ENCODE measurements at regions not wholly inside any gene's neighbourhood (a gene's known extent, or its start where the extent isn't known, plus 50 kb on each side); places are given as distances from the start of the nearest gene placed in this dataset.
"Not testable (repeated sequence)": the region's sequence is repeated elsewhere in the genome, so short reads cannot be mapped to it uniquely, and the experiment has no call there.

DNA sequence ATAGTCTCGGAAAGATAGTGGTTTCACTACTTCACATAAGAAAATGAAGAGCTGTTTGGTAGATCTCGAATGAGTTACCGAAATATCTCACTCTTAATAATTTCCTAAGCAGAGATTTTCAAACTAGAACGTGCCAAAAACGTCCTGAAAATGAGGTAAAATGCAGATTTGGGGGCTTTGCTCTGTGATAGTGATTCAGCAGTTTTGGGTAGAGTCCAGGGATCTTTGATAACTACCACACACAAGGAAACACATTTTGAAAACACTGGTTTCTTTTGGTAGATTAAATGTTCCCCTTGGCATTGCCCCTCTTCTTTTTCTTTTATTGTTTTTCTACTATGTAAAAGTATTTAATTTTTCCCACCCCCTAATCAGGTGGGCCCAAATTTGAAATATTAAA lies 125.9 kb downstream of the EBLN2 start:
- no peak overlapping the region for H2AFZ ChIP-seq (ENCODE audit: low read length)
- H3K9me2 ChIP-seq (ENCODE audit: low read depth, low read length): no peaks in the 10 kb centered on the region
- no peaks in the 10 kb centered on the region for H3F3A ChIP-seq (ENCODE audit: insufficient read depth, low read length)
- H3K9ac ChIP-seq (ENCODE audit: low read length): no peak overlapping the region
- no peak overlapping the region for H3K27ac ChIP-seq (ENCODE audit: low read depth, low read length, poor library complexity, severe bottlenecking)
- H3K4me2 ChIP-seq (ENCODE audit: low read length): no peak overlapping the region
- H3K9me3 ChIP-seq (ENCODE audit: low read length): no peaks in the 10 kb centered on the region
- no peak for TF ChIP-seq EZH2 (IDR thresholded peaks at IDR 0.05; ENCODE audit: borderline replicate concordance, low read length)
- TF ChIP-seq, protein P1, sequence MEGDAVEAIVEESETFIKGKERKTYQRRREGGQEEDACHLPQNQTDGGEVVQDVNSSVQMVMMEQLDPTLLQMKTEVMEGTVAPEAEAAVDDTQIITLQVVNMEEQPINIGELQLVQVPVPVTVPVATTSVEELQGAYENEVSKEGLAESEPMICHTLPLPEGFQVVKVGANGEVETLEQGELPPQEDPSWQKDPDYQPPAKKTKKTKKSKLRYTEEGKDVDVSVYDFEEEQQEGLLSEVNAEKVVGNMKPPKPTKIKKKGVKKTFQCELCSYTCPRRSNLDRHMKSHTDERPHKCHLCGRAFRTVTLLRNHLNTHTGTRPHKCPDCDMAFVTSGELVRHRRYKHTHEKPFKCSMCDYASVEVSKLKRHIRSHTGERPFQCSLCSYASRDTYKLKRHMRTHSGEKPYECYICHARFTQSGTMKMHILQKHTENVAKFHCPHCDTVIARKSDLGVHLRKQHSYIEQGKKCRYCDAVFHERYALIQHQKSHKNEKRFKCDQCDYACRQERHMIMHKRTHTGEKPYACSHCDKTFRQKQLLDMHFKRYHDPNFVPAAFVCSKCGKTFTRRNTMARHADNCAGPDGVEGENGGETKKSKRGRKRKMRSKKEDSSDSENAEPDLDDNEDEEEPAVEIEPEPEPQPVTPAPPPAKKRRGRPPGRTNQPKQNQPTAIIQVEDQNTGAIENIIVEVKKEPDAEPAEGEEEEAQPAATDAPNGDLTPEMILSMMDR (IDR thresholded peaks at IDR 0.05; ENCODE audit: low read length): no peak
- H3K79me2 ChIP-seq (ENCODE audit: insufficient read depth, low read length): no peaks in the 10 kb centered on the region
- H4K20me1 ChIP-seq (ENCODE audit: insufficient read depth, low read length): no peaks in the 10 kb centered on the region
- H3K36me3 ChIP-seq (ENCODE audit: insufficient read depth, low read length): no peaks in the 10 kb centered on the region
- no peaks in the 10 kb centered on the region for H3K4me1 ChIP-seq (ENCODE audit: insufficient read depth, low read length, severe bottlenecking)
- no peak overlapping the region for H3K4me3 ChIP-seq (ENCODE audit: low read depth, low read length, poor library complexity, severe bottlenecking)
- no peaks in the 10 kb centered on the region for H3K27me3 ChIP-seq (ENCODE audit: insufficient read depth, low read length)

DNA sequence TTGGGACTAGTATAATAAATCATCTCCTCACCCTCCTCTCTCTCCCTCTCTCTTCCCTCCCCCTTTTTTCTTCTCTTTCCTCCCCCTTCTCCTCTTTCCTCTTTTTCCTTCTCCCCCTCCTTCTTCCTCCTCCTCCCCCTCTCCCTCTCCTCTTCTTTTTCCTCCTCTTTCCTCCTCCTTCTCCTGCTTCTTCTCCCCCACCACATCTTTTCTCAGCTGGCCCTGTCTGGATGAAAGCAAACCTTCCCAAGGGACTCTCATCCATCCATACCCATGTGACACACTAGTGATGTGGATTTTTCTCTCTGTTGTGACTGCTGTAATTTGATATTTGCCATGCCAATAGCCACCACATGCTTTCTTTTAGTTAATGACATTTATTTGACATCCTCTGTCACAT lies 127.2 kb downstream of the EBLN2 start:
- Histone ChIP-seq H3K36me3 (ENCODE audit: insufficient read depth, low read length) (no peaks in the 10 kb centered on the region), H4K20me1 (ENCODE audit: insufficient read depth, low read length) (no peaks in the 10 kb centered on the region), H3K27me3 (ENCODE audit: insufficient read depth, low read length) (no peaks in the 10 kb centered on the region), H3K4me2 (ENCODE audit: low read length) (no peak overlapping the region), H2AFZ (ENCODE audit: low read length) (no peak overlapping the region), H3F3A (ENCODE audit: insufficient read depth, low read length) (no peaks in the 10 kb centered on the region), H3K9me2 (ENCODE audit: low read depth, low read length) (no peaks in the 10 kb centered on the region), H3K9me3 (ENCODE audit: low read length) (no peaks in the 10 kb centered on the region), H3K79me2 (ENCODE audit: insufficient read depth, low read length) (no peaks in the 10 kb centered on the region), H3K4me1 (ENCODE audit: insufficient read depth, low read length, severe bottlenecking) (no peaks in the 10 kb centered on the region), H3K9ac (ENCODE audit: low read length) (no peak overlapping the region), H3K27ac (ENCODE audit: low read depth, low read length, poor library complexity, severe bottlenecking) (no peak overlapping the region), H3K4me3 (ENCODE audit: low read depth, low read length, poor library complexity, severe bottlenecking) (no peak overlapping the region)
- TF ChIP-seq, protein P1 (IDR thresholded peaks at IDR 0.05; ENCODE audit: low read length): no peak
- no peak for TF ChIP-seq EZH2 (IDR thresholded peaks at IDR 0.05; ENCODE audit: borderline replicate concordance, low read length)

DNA sequence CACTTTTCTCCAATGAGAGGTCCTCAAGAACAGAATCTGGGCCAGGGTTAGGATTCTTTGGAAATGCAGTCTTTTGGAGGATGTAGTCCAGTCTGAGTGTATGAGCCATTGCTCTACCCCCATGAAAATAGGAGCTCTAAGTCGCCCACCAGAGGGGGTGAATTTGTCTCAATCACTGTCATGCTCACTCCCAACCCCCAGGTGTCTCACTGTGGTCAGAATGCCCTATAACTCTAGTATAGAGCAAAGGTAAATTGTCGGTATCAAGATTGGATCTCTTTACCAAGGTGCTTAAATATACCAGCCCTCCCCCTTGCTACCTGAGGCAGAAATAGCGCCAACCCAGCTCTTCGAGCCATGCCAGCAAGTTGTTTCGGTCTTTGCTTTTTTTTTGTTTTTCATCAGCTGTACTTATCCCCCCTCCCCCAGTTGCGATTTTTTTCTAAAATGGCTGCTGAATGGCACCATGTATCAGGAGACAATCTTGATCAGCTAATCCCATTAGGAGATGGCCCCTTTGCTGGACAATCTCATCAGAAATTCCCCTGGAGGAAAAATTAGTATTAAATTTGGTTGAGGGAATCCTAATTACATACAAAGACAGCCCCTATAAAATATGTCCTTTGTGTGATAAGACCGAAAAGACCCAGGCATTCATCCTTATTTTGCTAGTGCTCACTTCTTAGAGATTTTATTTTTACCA lies 130.7 kb downstream of the EBLN2 start:
- no peak overlapping the region for H3K9ac ChIP-seq (ENCODE audit: low read length)
- H3K9me2 ChIP-seq (ENCODE audit: low read depth, low read length): no peaks in the 10 kb centered on the region
- no peak overlapping the region for H2AFZ ChIP-seq (ENCODE audit: low read length)
- H3F3A ChIP-seq (ENCODE audit: insufficient read depth, low read length): no peaks in the 10 kb centered on the region
- H3K79me2 ChIP-seq (ENCODE audit: insufficient read depth, low read length): no peaks in the 10 kb centered on the region
- no peaks in the 10 kb centered on the region for H3K36me3 ChIP-seq (ENCODE audit: insufficient read depth, low read length)
- TF ChIP-seq, protein P1 (IDR thresholded peaks at IDR 0.05; ENCODE audit: low read length): peak; percentile 74
- TF ChIP-seq EZH2 (IDR thresholded peaks at IDR 0.05; ENCODE audit: borderline replicate concordance, low read length): no peak
- H3K27me3 ChIP-seq (ENCODE audit: insufficient read depth, low read length): no peaks in the 10 kb centered on the region
- no peak overlapping the region for H3K4me3 ChIP-seq (ENCODE audit: low read depth, low read length, poor library complexity, severe bottlenecking)
- no peaks in the 10 kb centered on the region for H3K4me1 ChIP-seq (ENCODE audit: insufficient read depth, low read length, severe bottlenecking)
- no peak overlapping the region for H3K4me2 ChIP-seq (ENCODE audit: low read length)
- no peak overlapping the region for H3K27ac ChIP-seq (ENCODE audit: low read depth, low read length, poor library complexity, severe bottlenecking)
- H4K20me1 ChIP-seq (ENCODE audit: insufficient read depth, low read length): no peaks in the 10 kb centered on the region
- no peaks in the 10 kb centered on the region for H3K9me3 ChIP-seq (ENCODE audit: low read length)

DNA sequence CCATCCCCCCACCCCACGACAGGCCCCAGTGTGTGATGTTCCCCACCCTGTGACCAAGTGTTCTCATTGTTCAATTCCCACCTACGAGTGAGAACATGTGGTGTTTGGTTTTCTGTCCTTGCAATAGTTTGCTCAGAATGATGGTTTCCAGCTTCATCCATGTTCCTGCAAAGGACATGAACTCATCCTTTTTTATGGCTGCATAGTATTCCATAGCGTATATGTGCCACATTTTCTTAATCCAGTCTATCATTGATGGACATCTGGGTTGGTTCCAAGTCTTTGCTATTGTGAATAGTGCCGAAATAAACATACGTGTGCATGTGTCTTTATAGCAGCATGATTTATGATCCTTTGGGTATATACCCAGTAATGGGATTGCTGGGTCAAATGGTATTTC lies 132.5 kb downstream of the EBLN2 start:
- not testable (repeated sequence) for H3K27me3 ChIP-seq (ENCODE audit: insufficient read depth, low read length); H3K4me1 ChIP-seq (ENCODE audit: insufficient read depth, low read length, severe bottlenecking); H3K79me2 ChIP-seq (ENCODE audit: insufficient read depth, low read length); H3K4me2 ChIP-seq (ENCODE audit: low read length); H2AFZ ChIP-seq (ENCODE audit: low read length); H3F3A ChIP-seq (ENCODE audit: insufficient read depth, low read length); H3K36me3 ChIP-seq (ENCODE audit: insufficient read depth, low read length); H3K4me3 ChIP-seq (ENCODE audit: low read depth, low read length, poor library complexity, severe bottlenecking); H3K9me3 ChIP-seq (ENCODE audit: low read length); H4K20me1 ChIP-seq (ENCODE audit: insufficient read depth, low read length); H3K9me2 ChIP-seq (ENCODE audit: low read depth, low read length); H3K27ac ChIP-seq (ENCODE audit: low read depth, low read length, poor library complexity, severe bottlenecking); H3K9ac ChIP-seq (ENCODE audit: low read length)
